ENCODE measurements at regions not wholly inside any gene's neighbourhood (a gene's known extent, or its start where the extent isn't known, plus 50 kb on each side); places are given as distances from the start of the nearest gene placed in this dataset.

GRCh38 chr11:122277493-122277892 lies 161.5 kb upstream of the BLID start:
- no peak for DNase-seq (ENCODE audit: low read depth, low spot score)

GRCh38 chr11:122276221-122276620 lies 160.2 kb upstream of the BLID start:
- DNase-seq (ENCODE audit: low read depth, low spot score): no peak

GRCh38 chr11:122275508-122275907 lies 159.5 kb upstream of the BLID start:
- no peak for DNase-seq (ENCODE audit: low read depth, low spot score)

GRCh38 chr11:122273476-122274191 lies 157.6 kb upstream of the BLID start:
- no peak for DNase-seq (ENCODE audit: low read depth, low spot score)

- DNase-seq (ENCODE audit: low read depth, low spot score): no peak
These were observed 155.7 kb upstream of the BLID start for GRCh38 chr11:122271745-122272144.

- no peak for DNase-seq (ENCODE audit: low read depth, low spot score)
These were observed 155.1 kb upstream of the BLID start for GRCh38 chr11:122271137-122271536.

DNA sequence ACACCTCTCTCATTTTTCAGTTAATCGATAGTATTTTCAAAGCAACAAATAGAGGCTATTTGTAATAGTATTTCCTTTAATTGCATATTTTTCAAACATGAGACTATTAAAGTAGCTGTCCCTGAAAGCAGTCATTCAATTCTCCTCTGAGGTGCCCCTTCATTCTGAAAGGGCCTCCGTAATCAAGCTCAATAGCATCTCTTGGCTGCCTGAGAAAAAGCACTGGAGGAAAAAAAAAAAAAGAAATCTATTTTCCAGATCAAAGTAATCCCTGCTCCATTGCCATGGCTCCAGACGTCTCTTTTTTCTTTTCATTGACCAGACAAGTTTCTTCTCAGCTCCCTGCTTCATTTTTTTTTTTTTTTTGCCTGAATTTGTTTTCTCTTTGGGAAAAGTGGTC lies 154.5 kb upstream of the BLID start:
- no peak for DNase-seq (ENCODE audit: low read depth, low spot score)

DNA sequence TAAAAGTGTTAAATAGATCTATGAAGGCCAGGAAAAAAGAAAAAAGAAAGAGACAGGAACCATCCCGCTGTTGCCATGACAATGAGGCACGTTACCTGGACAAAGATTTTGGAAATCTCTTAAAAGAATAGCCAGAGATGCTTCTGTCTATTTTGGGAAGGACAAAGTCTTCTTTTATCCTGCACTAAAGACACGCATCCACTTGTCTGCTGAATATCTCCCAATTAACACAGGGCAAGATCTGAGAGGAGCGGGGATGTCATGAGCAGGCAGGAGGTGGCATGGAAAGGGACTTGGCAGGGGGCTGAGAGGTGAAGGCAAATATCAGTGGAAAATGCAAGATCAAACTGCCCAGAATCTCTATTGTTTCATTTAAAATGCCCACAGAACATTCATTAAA lies 153.8 kb upstream of the BLID start:
- no peak for DNase-seq (ENCODE audit: low read depth, low spot score)

GRCh38 chr11:122268601-122269130 lies 152.7 kb upstream of the BLID start:
- DNase-seq (ENCODE audit: low read depth, low spot score): no peak

- DNase-seq (ENCODE audit: low read depth, low spot score): no peak
These were observed 151.6 kb upstream of the BLID start for GRCh38 chr11:122267602-122268001.

DNA sequence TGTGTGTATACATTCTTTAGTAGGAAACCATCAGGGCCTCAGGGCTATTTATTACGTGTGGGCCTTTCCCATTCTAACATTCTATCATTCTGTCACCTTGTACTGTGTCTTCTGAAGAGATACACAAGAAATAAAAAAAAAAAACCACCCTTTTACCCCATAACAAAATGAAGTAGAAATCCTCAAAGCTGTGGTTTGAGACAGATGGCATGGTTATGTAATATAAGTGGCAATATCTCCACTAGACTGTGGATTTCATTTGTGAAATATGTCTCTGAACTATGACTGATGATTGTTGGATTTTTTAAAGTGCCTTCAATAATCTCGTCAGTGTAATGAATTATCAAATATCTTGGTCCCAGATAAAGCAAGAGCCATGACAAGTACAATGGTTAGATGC lies 150.0 kb upstream of the BLID start:
- DNase-seq (ENCODE audit: low read depth, low spot score): no peak

DNA sequence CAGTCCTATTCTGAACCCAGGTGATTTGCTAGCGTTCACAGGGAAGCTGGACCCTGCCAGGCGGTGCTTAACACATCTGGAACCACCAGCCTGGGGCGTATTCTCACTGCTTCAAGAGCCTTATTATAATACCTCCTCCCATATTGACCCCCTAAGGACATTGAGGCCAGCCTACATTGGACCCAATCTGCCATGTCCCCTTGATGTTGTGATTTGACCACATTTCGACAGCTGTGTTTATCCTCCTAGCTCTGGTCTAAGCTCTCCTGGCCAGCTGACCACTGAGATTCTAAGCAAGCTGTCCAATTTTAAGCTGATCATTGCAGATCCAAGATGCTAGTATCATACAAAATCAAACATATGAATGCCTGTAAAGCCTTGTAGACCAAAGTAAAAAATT lies 148.1 kb upstream of the BLID start:
- DNase-seq (ENCODE audit: low read depth, low spot score): no peak

DNA sequence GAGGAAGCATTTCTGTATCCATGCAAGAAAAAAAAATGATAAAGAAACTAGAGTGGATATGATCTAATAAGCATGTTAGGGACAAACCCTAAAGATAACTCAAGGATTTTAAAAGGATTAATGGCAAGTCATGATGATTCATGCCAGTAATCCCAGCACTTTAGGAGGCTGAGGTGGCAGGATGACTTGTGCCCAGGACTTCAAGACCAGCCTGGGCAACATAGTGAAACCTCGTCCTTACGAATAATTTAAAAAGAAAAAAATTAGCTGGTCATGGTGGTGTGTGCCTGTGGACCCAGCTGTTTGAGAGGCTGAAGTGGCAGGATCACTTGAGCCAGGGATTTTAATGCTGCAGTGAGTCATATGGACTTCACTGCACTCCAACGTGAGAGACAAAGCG lies 145.5 kb upstream of the BLID start:
- no peak for DNase-seq (ENCODE audit: low read depth, low spot score)

DNA sequence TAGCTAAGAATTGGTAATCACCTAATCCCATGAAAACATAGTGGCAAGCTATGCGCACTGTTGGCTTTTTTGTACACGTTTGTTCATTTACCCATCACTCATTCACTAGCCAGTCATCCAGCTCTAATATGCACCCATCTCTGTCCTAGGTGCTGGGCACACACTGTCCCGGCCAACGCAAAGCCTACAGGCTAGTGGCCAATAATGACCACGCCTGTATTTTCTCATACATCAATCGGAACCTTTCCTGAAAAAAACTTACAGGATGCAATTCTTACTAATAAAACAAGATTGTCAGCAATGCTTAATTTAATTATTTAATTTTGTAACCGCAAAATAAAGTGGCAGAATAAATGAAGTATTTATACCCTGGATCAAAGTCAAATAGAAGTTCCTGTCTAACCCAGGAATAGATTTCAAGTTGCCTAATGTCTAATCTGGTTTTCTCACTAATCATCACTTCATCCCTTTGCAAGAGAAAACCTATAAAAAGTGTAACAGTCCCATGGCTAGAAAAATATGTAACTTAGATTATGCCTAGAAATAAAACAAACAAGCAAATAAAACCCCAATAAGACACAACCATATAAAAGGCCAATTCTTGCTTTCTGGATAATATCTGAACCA lies 143.3 kb upstream of the BLID start:
- no peak for DNase-seq (ENCODE audit: low read depth, low spot score)

DNA sequence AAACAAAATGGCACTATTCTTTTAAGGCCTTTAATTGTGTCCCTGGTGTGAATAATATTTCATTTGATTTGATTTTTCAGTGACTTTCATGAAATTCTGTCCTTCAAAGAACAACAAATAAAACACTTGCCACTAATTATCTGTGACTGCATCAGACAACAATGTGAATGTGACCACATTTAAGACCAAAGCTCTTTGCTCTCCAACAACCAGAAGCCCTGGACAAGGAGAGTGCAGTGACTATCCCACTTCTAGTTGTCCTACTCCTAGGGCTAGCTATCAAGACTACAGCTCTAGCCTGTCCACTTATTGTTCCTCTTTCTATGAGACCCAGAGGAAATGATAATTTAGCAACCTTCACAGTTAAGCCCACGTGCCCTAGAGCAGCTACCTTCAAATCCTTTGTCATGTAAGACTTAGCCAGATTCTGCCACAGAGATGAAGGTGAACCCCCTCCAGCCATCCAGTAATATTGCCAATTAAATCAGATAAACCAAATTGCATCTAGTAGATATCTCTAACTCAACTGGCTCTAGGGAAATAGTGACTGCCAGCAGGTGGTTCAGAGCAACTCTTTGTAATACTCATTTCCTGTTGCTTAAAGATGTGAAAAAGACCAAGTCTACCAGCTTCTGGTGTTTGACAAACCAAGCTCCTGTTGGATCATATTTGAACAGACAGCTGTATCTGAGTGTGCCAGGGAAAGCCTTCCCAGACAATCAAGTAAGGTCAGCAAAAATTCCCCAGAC lies 142.6 kb upstream of the BLID start:
- no peak for DNase-seq (ENCODE audit: low read depth, low spot score)

DNA sequence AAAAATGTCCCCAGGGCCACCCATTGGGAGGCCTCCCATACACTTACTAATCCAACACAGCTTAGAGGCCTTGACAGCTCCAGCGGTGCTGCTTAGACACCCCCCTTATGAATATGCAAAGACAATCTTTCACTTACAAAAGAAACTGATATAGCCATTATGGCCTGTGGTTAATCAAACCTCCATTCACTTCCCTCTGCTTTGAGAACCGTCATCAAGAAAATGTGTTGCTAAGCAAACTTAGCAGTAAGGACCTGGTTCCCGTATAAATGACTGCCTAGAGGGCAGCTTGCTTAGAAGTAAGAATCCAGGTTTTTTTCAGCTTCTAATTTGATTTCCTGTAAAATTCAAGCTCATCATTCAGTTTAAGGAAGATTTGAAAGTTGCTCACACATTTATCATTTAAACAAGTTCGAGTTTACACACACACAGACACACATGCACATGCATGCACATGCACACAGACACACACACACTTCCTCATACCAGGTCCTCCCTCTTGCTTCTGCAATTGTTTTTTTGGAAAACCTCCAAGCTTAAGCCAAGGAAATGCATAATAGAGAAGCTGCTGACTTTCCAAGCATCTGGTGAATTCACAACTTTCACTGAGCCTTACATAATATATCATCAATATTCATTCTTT lies 137.7 kb upstream of the BLID start:
- no peak for DNase-seq (ENCODE audit: low read depth, low spot score)

GRCh38 chr11:122248939-122249338 lies 132.9 kb upstream of the BLID start:
- no peak for DNase-seq (ENCODE audit: low read depth, low spot score)

DNA sequence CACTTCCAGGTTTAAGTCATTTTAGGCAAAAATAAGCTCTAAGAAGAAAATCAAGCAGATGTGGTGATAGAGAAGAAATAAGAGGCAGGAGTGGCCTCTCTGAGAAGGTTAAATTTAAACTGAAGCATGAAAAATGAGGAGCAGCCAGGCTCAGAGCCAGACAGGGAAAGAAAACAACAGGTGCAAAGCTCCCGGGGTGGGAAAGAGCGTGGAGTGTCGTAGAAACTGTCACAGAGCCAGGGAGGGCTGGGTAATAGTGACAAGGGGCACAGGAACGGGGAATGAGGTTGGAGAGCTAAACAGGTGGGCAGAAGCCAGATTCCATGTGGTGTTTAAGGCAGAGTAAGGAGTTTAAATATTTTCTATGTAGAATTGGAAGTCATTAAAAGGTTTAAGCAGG lies 132.1 kb upstream of the BLID start:
- no peak for DNase-seq (ENCODE audit: low read depth, low spot score)

GRCh38 chr11:122246874-122247273 lies 130.9 kb upstream of the BLID start:
- DNase-seq (ENCODE audit: low read depth, low spot score): no peak

DNA sequence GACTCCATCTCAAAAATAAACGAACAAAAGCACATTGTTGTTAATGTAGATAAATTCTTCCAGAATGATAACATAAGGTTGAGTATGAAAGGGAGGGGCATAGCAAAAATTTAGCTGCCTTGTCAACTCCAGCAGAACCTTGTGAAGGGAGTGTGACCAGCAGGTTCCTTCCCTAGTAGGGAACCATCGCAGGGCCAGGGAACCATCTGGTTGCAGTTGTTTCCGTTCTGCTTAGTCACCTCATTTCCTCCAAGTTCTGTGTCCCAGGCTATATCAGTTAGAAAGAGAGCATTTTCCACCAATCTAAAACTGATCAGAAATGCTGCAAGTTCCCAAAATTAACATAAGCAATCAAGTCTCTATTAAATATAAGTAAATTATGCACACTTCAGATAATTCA lies 126.7 kb upstream of the BLID start:
- DNase-seq (ENCODE audit: low read depth, low spot score): no peak

GRCh38 chr11:122241566-122241965 lies 125.6 kb upstream of the BLID start:
- no peak for DNase-seq (ENCODE audit: low read depth, low spot score)

GRCh38 chr11:122240638-122241037 lies 124.6 kb upstream of the BLID start:
- no peak for DNase-seq (ENCODE audit: low read depth, low spot score)

Measured in smooth muscle cell of the brain vasculature (primary cell).